HG03565 (cell line): ENCODE measurements at regions not wholly inside any gene's neighbourhood (a gene's known extent, or its start where the extent isn't known, plus 50 kb on each side); places are given as distances from the start of the nearest gene placed in this dataset.

ENCODE experiments used
- ATAC-seq: cut with Tn5 transposase; IDR thresholded peaks from one replicate; pipeline ENCODE4 v1.9.1; 2021; ENCODE audit warnings: mild to moderate bottlenecking, moderate library complexity; ENCODE audit not compliant: unreplicated experiment

- no peak for ATAC-seq
Measured at GRCh38 chr15:38692789-38693062, 128.1 kb upstream of the RASGRP1 start.

- no peak for ATAC-seq
Measured at GRCh38 chr15:38695249-38696108, 130.9 kb upstream of the RASGRP1 start.

GRCh38 chr15:38696109-38696727 lies 131.6 kb upstream of the RASGRP1 start:
- peak; percentile 71 for ATAC-seq

- no peak for ATAC-seq
Measured at GRCh38 chr15:38696790-38697495, 132.3 kb upstream of the RASGRP1 start.

- no peak for ATAC-seq
Measured at GRCh38 chr15:38698254-38698653, 133.6 kb upstream of the RASGRP1 start.

- ATAC-seq: peak; percentile 49
Measured at GRCh38 chr15:38699633-38700230, 135.1 kb upstream of the RASGRP1 start.

- no peak for ATAC-seq
Measured at GRCh38 chr15:38701149-38701548, 136.5 kb upstream of the RASGRP1 start.

GRCh38 chr15:38702178-38702912 lies 137.7 kb upstream of the RASGRP1 start:
- no peak for ATAC-seq

- ATAC-seq: no peak
Measured at GRCh38 chr15:38705436-38706219, 141.0 kb upstream of the RASGRP1 start.

- ATAC-seq: no peak
Measured at GRCh38 chr15:38706956-38707355, 142.3 kb upstream of the RASGRP1 start.

GRCh38 chr15:38707802-38708671 lies 143.4 kb upstream of the RASGRP1 start:
- no peak for ATAC-seq

GRCh38 chr15:38708672-38709180 lies 144.1 kb upstream of the RASGRP1 start:
- no peak for ATAC-seq

- ATAC-seq: no peak
Measured at GRCh38 chr15:38709196-38709595, 144.6 kb upstream of the RASGRP1 start.

GRCh38 chr15:38714309-38715072 lies 149.9 kb upstream of the RASGRP1 start:
- no peak for ATAC-seq

- ATAC-seq: no peak
Measured at GRCh38 chr15:38720893-38721567, 156.4 kb upstream of the RASGRP1 start.

- ATAC-seq: no peak
Measured at GRCh38 chr15:38721568-38721945, 156.9 kb upstream of the RASGRP1 start.

GRCh38 chr15:38722236-38722635 lies 157.6 kb upstream of the RASGRP1 start:
- no peak for ATAC-seq

GRCh38 chr15:38724827-38725226 lies 160.2 kb upstream of the RASGRP1 start:
- no peak for ATAC-seq
